Loucy (cell line): ENCODE measurements at regions not wholly inside any gene's neighbourhood (a gene's known extent, or its start where the extent isn't known, plus 50 kb on each side); places are given as distances from the start of the nearest gene placed in this dataset.

Source experiments
- H2AFZ ChIP-seq: fragments of 200-600 bp; sonication (generic); 2 replicates; pipeline ENCODE4 v1.6.0; 2016; ENCODE audit warnings: antibody characterized with exemption, mild to moderate bottlenecking, low read length, moderate library complexity
- H3F3A ChIP-seq: fragments of 200-600 bp; 2 replicates; pipeline ENCODE4 v1.6.0; 2016; ENCODE audit warnings: antibody characterized with exemption, low read depth, mild to moderate bottlenecking
- H3K27me3 ChIP-seq: fragments of 200-600 bp; sonication (generic); 2 replicates; pipeline ENCODE4 v1.6.1; 2014; ENCODE audit warnings: low read length, mild to moderate bottlenecking; ENCODE audit not compliant: insufficient read depth, poor library complexity, severe bottlenecking
- H3K36me3 ChIP-seq: fragments of 200-600 bp; sonication (generic); 2 replicates; pipeline ENCODE4 v1.6.1; 2016; ENCODE audit warnings: low read length; ENCODE audit not compliant: insufficient read depth
- H3K4me1 ChIP-seq: fragments of 200-600 bp; sonication (generic); 2 replicates; pipeline ENCODE4 v1.5.1; 2014; ENCODE audit warnings: low read length, mild to moderate bottlenecking; ENCODE audit not compliant: insufficient read depth, poor library complexity, severe bottlenecking
- H3K4me2 ChIP-seq: fragments of 200-600 bp; sonication (generic); 2 replicates; pipeline ENCODE4 v1.6.0; 2014; ENCODE audit warnings: antibody characterized with exemption, low read length, low read depth, mild to moderate bottlenecking; ENCODE audit not compliant: poor library complexity, severe bottlenecking
- H3K4me3 ChIP-seq: fragments of 200-600 bp; sonication (generic); 2 replicates; pipeline ENCODE4 v1.5.1; 2014; ENCODE audit warnings: low read length, mild to moderate bottlenecking, mixed read lengths; ENCODE audit not compliant: poor library complexity, severe bottlenecking
- H3K79me2 ChIP-seq: fragments of 200-600 bp; sonication (generic); 2 replicates; pipeline ENCODE4 v1.6.1; 2014; ENCODE audit warnings: low read length; ENCODE audit not compliant: insufficient read depth
- H3K9ac ChIP-seq: fragments of 200-600 bp; sonication (generic); 2 replicates; pipeline ENCODE4 v1.6.0; 2014; ENCODE audit warnings: mild to moderate bottlenecking, low read depth, low read length, moderate library complexity; ENCODE audit not compliant: poor library complexity, severe bottlenecking
- H3K9me2 ChIP-seq: fragments of 200-600 bp; sonication (generic); replicated peaks from 2 replicates; pipeline ENCODE4 v1.6.1; 2016; ENCODE audit warnings: low read depth, low read length, mixed read lengths
- H3K9me3 ChIP-seq: fragments of 200-600 bp; sonication (generic); 2 replicates; pipeline ENCODE4 v1.6.1; 2014; ENCODE audit warnings: mild to moderate bottlenecking, antibody characterized with exemption, low read length, low read depth; ENCODE audit not compliant: insufficient read depth
- H4K20me1 ChIP-seq: fragments of 200-600 bp; sonication (generic); 2 replicates; pipeline ENCODE4 v1.6.0; 2014; ENCODE audit warnings: antibody characterized with exemption, low read length, mild to moderate bottlenecking; ENCODE audit not compliant: insufficient read depth, poor library complexity, severe bottlenecking
- CTCF ChIP-seq: fragments of 200-600 bp; sonication (generic); conservative IDR thresholded peaks from 2 replicates; pipeline ENCODE4 v1.5.1; 2014; ENCODE audit warnings: mild to moderate bottlenecking, antibody characterized with exemption, low read length
- EZH2phosphoT487 ChIP-seq: fragments of 200-600 bp; IDR thresholded peaks from 2 replicates; pipeline ENCODE4 v1.6.1; 2018; ENCODE audit warnings: antibody characterized with exemption, mild to moderate bottlenecking, moderate library complexity, borderline replicate concordance

- H3K79me2 ChIP-seq, result no peaks in the 10 kb centered on the region
- no peaks in the 10 kb centered on the region for H4K20me1 ChIP-seq
- no peaks in the 10 kb centered on the region for H3F3A ChIP-seq
- H3K4me2 ChIP-seq, result no peak overlapping the region
- no peaks in the 10 kb centered on the region for H3K9me2 ChIP-seq
- H2AFZ ChIP-seq, result no peak overlapping the region
- no peaks in the 10 kb centered on the region for H3K27me3 ChIP-seq
- H3K4me1 ChIP-seq, result no peaks in the 10 kb centered on the region
- no peak overlapping the region for H3K9ac ChIP-seq
- no peaks in the 10 kb centered on the region for H3K9me3 ChIP-seq
- H3K4me3 ChIP-seq, result no peak overlapping the region
- H3K36me3 ChIP-seq, result no peaks in the 10 kb centered on the region
- no peak for TF ChIP-seq CTCF
- no peak for TF ChIP-seq EZH2phosphoT487
Measured at GRCh38 chr3:3446251-3446650, 266.8 kb upstream of the CRBN start.

GRCh38 chr3:3443482-3443881 lies 264.0 kb upstream of the CRBN start:
- Histone ChIP-seq H3F3A (no peaks in the 10 kb centered on the region), H2AFZ (no peak overlapping the region), H3K79me2 (no peaks in the 10 kb centered on the region), H3K36me3 (no peaks in the 10 kb centered on the region), H3K27me3 (no peaks in the 10 kb centered on the region), H3K9me3 (no peaks in the 10 kb centered on the region), H3K9ac (no peak overlapping the region), H3K4me2 (no peak overlapping the region), H3K9me2 (no peaks in the 10 kb centered on the region), H3K4me1 (no peaks in the 10 kb centered on the region), H4K20me1 (no peaks in the 10 kb centered on the region), H3K4me3 (no peak overlapping the region)
- TF ChIP-seq EZH2phosphoT487 (no peak), CTCF (no peak)

- H3K27me3 ChIP-seq, result no peaks in the 10 kb centered on the region
- H3K9me3 ChIP-seq, result no peaks in the 10 kb centered on the region
- H3K9ac ChIP-seq, result no peak overlapping the region
- no peaks in the 10 kb centered on the region for H3K4me1 ChIP-seq
- no peaks in the 10 kb centered on the region for H4K20me1 ChIP-seq
- no peak overlapping the region for H3K4me2 ChIP-seq
- TF ChIP-seq CTCF (no peak), EZH2phosphoT487 (no peak)
- H3K4me3 ChIP-seq, result no peak overlapping the region
- H3K36me3 ChIP-seq, result no peaks in the 10 kb centered on the region
- no peaks in the 10 kb centered on the region for H3K79me2 ChIP-seq
- H3K9me2 ChIP-seq, result no peaks in the 10 kb centered on the region
- no peaks in the 10 kb centered on the region for H3F3A ChIP-seq
- H2AFZ ChIP-seq, result no peak overlapping the region
Measured at GRCh38 chr3:3433711-3434110, 254.2 kb upstream of the CRBN start.
